K562 (cell line): ENCODE measurements at regions not wholly inside any gene's neighbourhood (a gene's known extent, or its start where the extent isn't known, plus 50 kb on each side); places are given as distances from the start of the nearest gene placed in this dataset.

Source experiments
- KLF6 ChIP-seq: fragments of 250-450 bp; sonication (Bioruptor Pico); IDR thresholded peaks from 2 replicates; pipeline ENCODE4 v1.4.0; 2020; ENCODE audit warnings: mild to moderate bottlenecking, moderate library complexity, borderline replicate concordance
- RFX5 ChIP-seq: IDR thresholded peaks from 2 replicates; pipeline ENCODE4 v1.6.1; 2011; ENCODE audit warnings: low read depth, mild to moderate bottlenecking, improper control_type of control experiment, low read length
- SMC3 ChIP-seq: conservative IDR thresholded peaks from 2 replicates; pipeline ENCODE4 v1.6.1; 2011; ENCODE audit warnings: low read depth, low read length, improper control_type of control experiment; ENCODE audit not compliant: insufficient read depth
- ZNF76 ChIP-seq: fragments of 250-450 bp; sonication (Bioruptor Pico); IDR thresholded peaks from 2 replicates; pipeline ENCODE4 v1.4.0; 2020; ENCODE audit warnings: mild to moderate bottlenecking, moderate library complexity, borderline replicate concordance
- TF ChIP-seq, protein P1 (sequence below), 2 experiments: fragments of 450-650 bp; formaldehyde crosslinking in 1 of 2; IDR thresholded peaks; 2 replicates each; pipeline versions ENCODE4 v1.4.0 to v1.6.1; 2014 to 2020; ENCODE audit warnings: mild to moderate bottlenecking in 2 of 2, borderline replicate concordance in 1 of 2, low read depth in 1 of 2

DNA sequence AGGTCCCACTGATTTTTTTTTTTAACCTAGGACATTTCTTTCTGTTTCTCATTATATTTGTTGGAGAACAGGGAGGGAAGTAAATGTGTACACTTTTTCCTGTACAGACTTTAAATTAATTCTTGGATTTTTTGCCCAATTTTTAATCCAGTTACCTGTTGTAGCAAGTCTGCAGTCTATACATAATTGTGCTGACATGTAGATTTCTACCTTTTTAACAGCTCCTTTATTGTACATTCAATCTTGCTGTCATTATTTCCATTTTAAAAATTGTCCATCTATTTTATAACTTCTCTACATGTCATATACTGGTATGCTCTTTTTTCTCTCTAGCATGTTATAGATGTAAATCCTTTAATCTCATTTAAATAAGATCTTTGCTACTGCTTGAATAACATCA, 1838.7 kb upstream of the CDH9 start (continued):
- TF ChIP-seq, protein P1, sequence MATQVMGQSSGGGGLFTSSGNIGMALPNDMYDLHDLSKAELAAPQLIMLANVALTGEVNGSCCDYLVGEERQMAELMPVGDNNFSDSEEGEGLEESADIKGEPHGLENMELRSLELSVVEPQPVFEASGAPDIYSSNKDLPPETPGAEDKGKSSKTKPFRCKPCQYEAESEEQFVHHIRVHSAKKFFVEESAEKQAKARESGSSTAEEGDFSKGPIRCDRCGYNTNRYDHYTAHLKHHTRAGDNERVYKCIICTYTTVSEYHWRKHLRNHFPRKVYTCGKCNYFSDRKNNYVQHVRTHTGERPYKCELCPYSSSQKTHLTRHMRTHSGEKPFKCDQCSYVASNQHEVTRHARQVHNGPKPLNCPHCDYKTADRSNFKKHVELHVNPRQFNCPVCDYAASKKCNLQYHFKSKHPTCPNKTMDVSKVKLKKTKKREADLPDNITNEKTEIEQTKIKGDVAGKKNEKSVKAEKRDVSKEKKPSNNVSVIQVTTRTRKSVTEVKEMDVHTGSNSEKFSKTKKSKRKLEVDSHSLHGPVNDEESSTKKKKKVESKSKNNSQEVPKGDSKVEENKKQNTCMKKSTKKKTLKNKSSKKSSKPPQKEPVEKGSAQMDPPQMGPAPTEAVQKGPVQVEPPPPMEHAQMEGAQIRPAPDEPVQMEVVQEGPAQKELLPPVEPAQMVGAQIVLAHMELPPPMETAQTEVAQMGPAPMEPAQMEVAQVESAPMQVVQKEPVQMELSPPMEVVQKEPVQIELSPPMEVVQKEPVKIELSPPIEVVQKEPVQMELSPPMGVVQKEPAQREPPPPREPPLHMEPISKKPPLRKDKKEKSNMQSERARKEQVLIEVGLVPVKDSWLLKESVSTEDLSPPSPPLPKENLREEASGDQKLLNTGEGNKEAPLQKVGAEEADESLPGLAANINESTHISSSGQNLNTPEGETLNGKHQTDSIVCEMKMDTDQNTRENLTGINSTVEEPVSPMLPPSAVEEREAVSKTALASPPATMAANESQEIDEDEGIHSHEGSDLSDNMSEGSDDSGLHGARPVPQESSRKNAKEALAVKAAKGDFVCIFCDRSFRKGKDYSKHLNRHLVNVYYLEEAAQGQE (IDR thresholded peaks at IDR 0.05; ENCODE audit: borderline replicate concordance) = no peak
- TF ChIP-seq, protein P1 (CRISPR knock-in tag; IDR thresholded peaks at IDR 0.05; ENCODE audit: low read depth) = no peak
- no peak for TF ChIP-seq RFX5
- no peak for TF ChIP-seq KLF6 (CRISPR knock-in tag)
- no peak for TF ChIP-seq SMC3
- no peak for TF ChIP-seq ZNF76 (CRISPR knock-in tag)
- TF ChIP-seq, all 486 proteins: peak for 4
